SIG-M5 (cell line): ENCODE measurements at regions not wholly inside any gene's neighbourhood (a gene's known extent, or its start where the extent isn't known, plus 50 kb on each side); places are given as distances from the start of the nearest gene placed in this dataset.

Source experiments
- DNase-seq: peaks from one replicate; lab custom pipeline; 2025; lab: John Stamatoyannopoulos, UW

GRCh38 chr2:33893824-33894223 is 294.7 kb upstream of the FAM98A start:
- no peak for DNase-seq

GRCh38 chr2:33891616-33892015 is 292.5 kb upstream of the FAM98A start:
- DNase-seq = no peak

- no peak for DNase-seq
Measured at GRCh38 chr2:33890686-33891085, 291.6 kb upstream of the FAM98A start.

- DNase-seq = no peak
Measured at GRCh38 chr2:33877348-33878016, 278.4 kb upstream of the FAM98A start.

- DNase-seq = no peak
Measured at GRCh38 chr2:33873076-33873605, 274.0 kb upstream of the FAM98A start.

DNA sequence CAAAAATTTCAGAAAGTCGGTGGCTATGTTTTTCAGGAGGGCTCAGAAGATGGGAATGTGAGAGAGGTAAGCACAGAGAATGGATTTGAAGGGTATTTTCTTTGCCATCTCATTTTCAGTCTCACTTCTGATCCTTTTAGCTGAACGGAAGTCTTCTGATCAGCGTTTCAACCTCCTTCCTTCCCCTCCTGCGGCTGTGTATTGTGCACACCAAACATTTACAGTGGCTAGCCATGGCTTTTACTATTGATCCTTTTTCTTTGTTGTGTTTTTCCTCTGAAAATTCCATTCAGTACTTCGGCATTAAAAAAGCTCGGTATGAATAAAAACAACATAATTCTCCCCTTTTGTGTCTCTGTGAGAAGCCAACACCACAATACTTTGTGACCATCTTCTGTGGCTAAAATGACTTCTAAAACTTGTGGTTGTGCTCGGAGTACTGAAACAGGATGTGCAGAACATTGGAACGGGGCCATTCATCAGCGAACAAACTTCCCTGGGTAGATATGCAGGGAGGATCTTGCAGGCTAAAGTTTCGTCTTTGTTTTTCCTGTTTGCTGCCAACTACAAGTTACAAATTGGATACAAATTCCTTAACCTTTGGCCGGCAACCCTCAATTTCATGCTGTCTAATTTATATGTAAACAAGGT is 260.8 kb upstream of the FAM98A start:
- DNase-seq = no peak

DNA sequence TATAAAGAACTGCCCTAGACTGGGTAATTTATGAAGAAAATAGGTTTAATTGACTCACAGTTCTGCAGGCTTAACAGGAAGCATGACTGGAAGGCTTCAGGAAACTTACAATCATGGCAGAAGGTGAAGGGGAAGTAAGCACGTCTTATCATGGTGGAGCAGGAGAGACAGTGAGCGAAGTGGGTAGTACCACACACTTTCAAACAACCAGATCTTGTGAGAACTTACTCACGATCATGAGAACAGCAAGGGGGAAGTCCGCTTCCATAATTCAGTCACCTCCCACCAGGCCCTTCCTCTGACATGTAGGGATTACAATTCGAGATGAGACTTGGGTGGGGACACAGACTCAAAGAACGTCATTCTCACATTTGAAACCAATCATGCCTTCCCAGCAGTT is 260.1 kb upstream of the FAM98A start:
- DNase-seq = no peak

- no peak for DNase-seq
Measured at GRCh38 chr2:33848486-33848885, 249.4 kb upstream of the FAM98A start.

DNA sequence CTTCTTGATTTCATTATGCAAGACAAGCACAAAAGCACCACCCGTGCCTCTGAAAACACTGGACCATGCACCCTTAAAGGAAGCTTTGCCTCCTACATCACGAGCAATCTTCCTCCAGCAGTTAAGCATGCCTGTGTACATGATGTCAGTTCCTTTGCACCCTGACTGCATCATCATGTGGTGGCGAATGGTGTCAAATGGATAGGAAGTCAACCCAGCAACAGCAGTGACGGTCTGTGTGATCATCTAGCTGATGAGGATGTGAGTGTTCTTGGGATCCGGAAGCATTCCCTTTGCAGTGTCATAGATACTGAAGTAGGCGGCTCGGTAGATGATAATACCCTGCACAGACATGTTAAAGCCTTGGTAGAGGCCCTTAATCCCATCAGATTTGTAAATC is 240.7 kb upstream of the FAM98A start:
- no peak for DNase-seq

DNA sequence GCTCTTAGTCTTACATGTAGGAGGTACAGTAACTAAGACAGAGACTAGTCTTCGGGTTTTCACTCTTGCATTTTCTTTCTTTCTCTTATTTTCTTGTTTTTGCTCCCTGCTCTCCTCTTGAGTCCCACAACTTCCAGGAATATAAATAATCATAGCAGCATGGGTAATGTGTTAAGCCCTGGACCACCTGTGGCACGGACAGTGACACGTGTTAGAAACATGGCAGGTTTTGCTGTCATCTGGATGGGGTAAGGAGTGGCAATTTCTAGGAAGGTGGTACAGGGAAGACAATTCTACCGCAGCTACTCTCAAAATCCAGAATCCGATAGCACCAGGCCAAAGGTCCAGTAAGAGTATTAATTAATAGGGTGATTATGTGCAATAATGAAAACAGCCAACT is 237.5 kb upstream of the FAM98A start:
- no peak for DNase-seq

DNA sequence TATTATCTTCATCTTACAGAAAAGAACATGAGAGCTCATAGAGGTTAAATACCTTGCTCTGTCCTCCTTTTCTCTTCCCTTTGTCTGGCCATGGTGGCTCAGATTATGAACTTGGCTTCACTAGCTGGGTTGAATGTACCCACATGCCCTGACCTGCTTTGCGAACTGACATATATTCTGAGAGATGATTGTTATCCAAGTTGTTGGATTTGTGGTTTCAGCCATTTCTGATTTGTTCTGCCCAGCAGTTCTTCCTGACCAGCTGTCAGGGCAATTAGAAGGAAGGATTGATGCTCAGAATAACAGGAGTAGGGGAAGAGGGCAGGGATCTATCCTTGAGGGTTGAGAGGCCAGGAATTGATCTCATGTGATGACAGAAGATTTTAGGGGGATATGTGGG is 236.8 kb upstream of the FAM98A start:
- DNase-seq = no peak

DNA sequence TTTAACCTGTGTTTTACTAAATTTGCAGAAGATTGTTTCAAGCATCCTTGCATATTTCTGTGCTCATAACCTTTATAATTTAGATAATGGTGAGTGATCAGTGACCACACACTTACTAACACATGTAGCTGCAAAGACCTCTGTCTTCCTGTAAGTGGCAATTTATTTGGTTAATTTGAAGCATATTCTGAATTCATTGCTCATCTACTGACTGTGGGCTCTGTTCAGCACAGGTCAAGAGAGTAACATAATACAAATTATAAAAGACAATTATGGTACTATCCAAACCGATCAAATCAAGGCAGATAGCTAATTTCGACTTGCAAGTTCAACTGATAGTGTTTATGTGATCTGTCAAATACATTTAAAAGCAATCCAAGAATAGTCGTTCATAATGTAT is 223.9 kb upstream of the FAM98A start:
- DNase-seq = no peak

- no peak for DNase-seq
Measured at GRCh38 chr2:33812707-33813106, 213.6 kb upstream of the FAM98A start.

- DNase-seq = no peak
Measured at GRCh38 chr2:33810046-33810835, 211.1 kb upstream of the FAM98A start.

GRCh38 chr2:33806041-33806440 is 206.9 kb upstream of the FAM98A start:
- no peak for DNase-seq

GRCh38 chr2:33804155-33804554 is 205.1 kb upstream of the FAM98A start:
- no peak for DNase-seq

DNA sequence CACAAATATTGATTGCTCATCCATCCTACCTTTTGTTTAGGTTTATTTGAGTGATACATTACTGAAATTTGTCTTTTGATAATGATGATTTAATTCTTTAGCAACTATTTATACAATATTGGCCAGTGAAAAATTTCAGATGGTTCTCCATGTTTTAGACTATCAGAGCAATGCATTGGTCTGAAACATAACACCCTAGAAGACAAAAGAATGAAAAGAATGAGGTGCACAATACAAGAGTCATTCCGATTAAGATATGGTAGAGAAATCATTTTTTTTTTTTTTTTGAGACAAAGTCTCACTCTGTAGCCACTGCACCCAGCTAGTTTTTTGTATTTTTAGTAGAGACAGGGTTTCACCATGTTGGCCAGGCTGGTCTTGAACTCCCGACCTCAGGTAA is 197.4 kb upstream of the FAM98A start:
- DNase-seq = no peak

- DNase-seq = no peak
Measured at GRCh38 chr2:33791625-33792024, 192.5 kb upstream of the FAM98A start.

GRCh38 chr2:33788044-33788443 is 188.9 kb upstream of the FAM98A start:
- DNase-seq = no peak

GRCh38 chr2:33786881-33787280 is 187.8 kb upstream of the FAM98A start:
- DNase-seq = no peak

- DNase-seq = peak; percentile 13
Measured at GRCh38 chr2:33785201-33786106, 186.4 kb upstream of the FAM98A start.

- no peak for DNase-seq
Measured at GRCh38 chr2:33784488-33784887, 185.4 kb upstream of the FAM98A start.
